ENCODE measurements at regions not wholly inside any gene's neighbourhood (a gene's known extent, or its start where the extent isn't known, plus 50 kb on each side); places are given as distances from the start of the nearest gene placed in this dataset.

DNA sequence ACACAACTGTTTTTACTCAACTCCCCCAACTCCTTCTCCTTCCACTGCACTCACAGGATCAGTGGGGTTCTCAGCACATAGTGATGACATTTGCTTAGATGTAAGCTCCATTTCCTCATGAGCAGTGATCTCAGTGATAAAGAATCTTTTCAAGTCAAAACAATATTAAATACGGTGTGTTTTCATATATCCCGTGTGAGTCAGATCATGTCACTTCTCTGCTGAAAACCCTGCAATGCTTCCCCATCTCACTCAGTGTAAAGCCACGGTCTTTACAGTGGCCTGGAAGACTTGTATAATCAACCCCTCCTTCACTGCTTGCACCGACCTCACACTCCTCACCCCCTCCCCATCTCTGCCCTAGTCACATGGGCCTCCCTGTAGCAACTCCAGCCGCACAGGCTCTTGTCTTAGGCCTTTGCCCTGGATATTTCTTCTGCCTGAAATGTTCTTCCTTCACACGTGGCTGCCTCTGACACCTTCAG is 149.7 kb upstream of the ARHGAP5 start:
- no peak overlapping the region for H3K4me3 ChIP-seq (ENCODE audit: insufficient read depth, low read length)
- H3K79me2 ChIP-seq (ENCODE audit: insufficient read depth, low read length) = no peaks in the 10 kb centered on the region
- no peaks in the 10 kb centered on the region for H4K20me1 ChIP-seq (ENCODE audit: insufficient read depth, low read length)
- no peaks in the 10 kb centered on the region for H3K9me3 ChIP-seq (ENCODE audit: low read depth, low read length)
- H3K27me3 ChIP-seq (ENCODE audit: insufficient read depth, low read length) = no peaks in the 10 kb centered on the region
- peak overlapping the region; percentile 30 for H2AFZ ChIP-seq (ENCODE audit: low read length)
- TF ChIP-seq, protein P1, sequence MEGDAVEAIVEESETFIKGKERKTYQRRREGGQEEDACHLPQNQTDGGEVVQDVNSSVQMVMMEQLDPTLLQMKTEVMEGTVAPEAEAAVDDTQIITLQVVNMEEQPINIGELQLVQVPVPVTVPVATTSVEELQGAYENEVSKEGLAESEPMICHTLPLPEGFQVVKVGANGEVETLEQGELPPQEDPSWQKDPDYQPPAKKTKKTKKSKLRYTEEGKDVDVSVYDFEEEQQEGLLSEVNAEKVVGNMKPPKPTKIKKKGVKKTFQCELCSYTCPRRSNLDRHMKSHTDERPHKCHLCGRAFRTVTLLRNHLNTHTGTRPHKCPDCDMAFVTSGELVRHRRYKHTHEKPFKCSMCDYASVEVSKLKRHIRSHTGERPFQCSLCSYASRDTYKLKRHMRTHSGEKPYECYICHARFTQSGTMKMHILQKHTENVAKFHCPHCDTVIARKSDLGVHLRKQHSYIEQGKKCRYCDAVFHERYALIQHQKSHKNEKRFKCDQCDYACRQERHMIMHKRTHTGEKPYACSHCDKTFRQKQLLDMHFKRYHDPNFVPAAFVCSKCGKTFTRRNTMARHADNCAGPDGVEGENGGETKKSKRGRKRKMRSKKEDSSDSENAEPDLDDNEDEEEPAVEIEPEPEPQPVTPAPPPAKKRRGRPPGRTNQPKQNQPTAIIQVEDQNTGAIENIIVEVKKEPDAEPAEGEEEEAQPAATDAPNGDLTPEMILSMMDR (IDR thresholded peaks at IDR 0.05; ENCODE audit: extremely low read depth, low read depth, low read length) = no peak
- peak overlapping the region; percentile 10 for H3K4me2 ChIP-seq (ENCODE audit: insufficient read depth, low read length)
- peak overlapping the region; percentile 52 for H3K27ac ChIP-seq (ENCODE audit: low read depth, low read length)
- H3K4me1 ChIP-seq (ENCODE audit: insufficient read depth, low read length) = peaks cover 21% of the 10 kb centered on the region
- no peaks in the 10 kb centered on the region for H3K36me3 ChIP-seq (ENCODE audit: insufficient read depth, low read length)
- peak; percentile 88 for DNase-seq (ENCODE audit: insufficient read length, low spot score, missing footprints)

DNA sequence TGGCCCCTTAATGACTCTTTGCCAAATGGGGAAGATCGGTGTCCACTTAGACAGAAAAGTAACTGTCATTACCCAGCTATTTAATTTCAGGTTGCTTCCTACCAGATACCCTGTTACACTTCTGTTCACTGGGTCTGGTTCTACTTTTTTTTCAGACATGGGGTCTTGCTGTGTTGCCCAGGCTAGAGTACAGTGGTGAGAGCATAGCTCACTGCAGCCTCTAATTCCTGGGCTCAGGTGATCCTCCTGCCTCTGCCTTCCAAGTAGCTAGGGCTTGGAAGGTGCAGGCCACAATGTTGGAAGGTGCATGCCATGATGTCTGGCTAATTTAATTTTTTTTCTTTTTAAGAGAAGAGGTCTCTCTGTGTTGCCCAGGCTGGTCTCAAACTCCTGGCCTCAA is 147.0 kb upstream of the ARHGAP5 start:
- TF ChIP-seq, protein P1 (IDR thresholded peaks at IDR 0.05; ENCODE audit: extremely low read depth, low read depth, low read length) = no peak
- no peaks in the 10 kb centered on the region for H3K9me3 ChIP-seq (ENCODE audit: low read depth, low read length)
- no peak overlapping the region for H3K4me2 ChIP-seq (ENCODE audit: insufficient read depth, low read length)
- H3K27ac ChIP-seq (ENCODE audit: low read depth, low read length) = no peak overlapping the region
- no peaks in the 10 kb centered on the region for H3K27me3 ChIP-seq (ENCODE audit: insufficient read depth, low read length)
- H2AFZ ChIP-seq (ENCODE audit: low read length) = no peak overlapping the region
- H3K4me3 ChIP-seq (ENCODE audit: insufficient read depth, low read length) = no peak overlapping the region
- no peaks in the 10 kb centered on the region for H4K20me1 ChIP-seq (ENCODE audit: insufficient read depth, low read length)
- DNase-seq (ENCODE audit: insufficient read length, low spot score, missing footprints) = no peak
- H3K36me3 ChIP-seq (ENCODE audit: insufficient read depth, low read length) = no peaks in the 10 kb centered on the region
- no peaks in the 10 kb centered on the region for H3K79me2 ChIP-seq (ENCODE audit: insufficient read depth, low read length)
- H3K4me1 ChIP-seq (ENCODE audit: insufficient read depth, low read length) = peaks cover 29% of the 10 kb centered on the region

DNA sequence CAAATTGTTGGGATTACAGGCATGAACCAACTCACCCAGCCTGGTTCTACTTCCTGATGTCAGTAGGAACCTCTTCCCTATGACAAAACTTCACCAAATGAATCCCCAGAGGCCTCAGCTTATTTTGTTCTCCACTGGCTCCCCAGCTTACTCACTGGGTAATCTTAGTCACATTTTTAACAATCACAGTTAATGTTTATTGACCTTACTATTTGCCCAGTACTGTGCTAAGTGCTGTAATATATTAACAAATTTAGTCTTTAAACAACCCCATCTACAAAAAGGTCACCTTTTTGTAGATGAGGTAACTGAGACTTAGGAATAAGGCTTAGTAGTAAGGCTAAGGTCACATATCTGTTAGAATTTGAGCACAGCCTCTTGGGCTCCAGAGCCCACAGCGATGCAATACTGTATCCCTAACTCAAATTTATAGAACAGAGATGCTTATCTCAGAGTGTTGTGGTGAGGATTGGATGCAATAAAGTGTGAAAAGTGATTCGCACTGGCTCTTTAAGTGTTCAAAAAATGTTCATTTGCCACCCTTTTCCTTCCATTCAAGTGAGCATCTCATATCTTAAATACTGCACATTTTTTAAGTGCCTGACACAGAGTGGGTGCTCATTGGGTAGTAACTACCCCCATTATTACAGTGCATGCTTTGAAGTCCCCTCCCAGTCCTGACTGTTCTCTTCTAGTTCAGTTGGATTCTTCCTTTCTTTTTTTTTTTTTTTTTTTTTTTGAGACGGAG is 146.4 kb upstream of the ARHGAP5 start:
- Histone ChIP-seq H4K20me1 (ENCODE audit: insufficient read depth, low read length) (no peaks in the 10 kb centered on the region), H3K4me3 (ENCODE audit: insufficient read depth, low read length) (no peak overlapping the region), H2AFZ (ENCODE audit: low read length) (no peak overlapping the region), H3K79me2 (ENCODE audit: insufficient read depth, low read length) (no peaks in the 10 kb centered on the region), H3K27ac (ENCODE audit: low read depth, low read length) (peak overlapping the region; percentile 24), H3K27me3 (ENCODE audit: insufficient read depth, low read length) (no peaks in the 10 kb centered on the region), H3K4me2 (ENCODE audit: insufficient read depth, low read length) (no peak overlapping the region), H3K36me3 (ENCODE audit: insufficient read depth, low read length) (no peaks in the 10 kb centered on the region), H3K9me3 (ENCODE audit: low read depth, low read length) (no peaks in the 10 kb centered on the region), H3K4me1 (ENCODE audit: insufficient read depth, low read length) (peaks cover 30% of the 10 kb centered on the region)
- TF ChIP-seq, protein P1 (IDR thresholded peaks at IDR 0.05; ENCODE audit: extremely low read depth, low read depth, low read length) = no peak
- DNase-seq (ENCODE audit: insufficient read length, low spot score, missing footprints) = peak; percentile 26

DNA sequence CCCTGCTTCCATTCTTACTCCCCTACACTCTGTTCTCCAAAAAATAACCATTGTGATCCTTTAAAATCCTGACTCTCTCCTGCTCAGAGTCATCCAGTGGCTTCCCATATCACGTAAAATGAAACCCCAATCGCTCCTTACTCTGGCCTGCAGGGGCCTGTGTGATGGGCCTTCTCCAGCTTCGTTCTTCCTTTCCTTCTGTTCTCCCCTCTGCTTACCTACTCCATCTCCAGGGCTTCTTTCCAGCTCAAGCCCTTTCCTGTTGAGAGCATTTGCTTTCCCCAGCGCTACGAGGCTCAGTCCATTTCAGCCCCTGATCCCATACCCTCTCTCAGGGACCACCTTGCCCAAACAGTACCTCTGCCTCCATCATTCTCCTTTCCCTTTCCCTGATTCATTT is 144.4 kb upstream of the ARHGAP5 start:
- DNase-seq (ENCODE audit: insufficient read length, low spot score, missing footprints) = no peak
- no peak overlapping the region for H3K27ac ChIP-seq (ENCODE audit: low read depth, low read length)
- H3K9me3 ChIP-seq (ENCODE audit: low read depth, low read length) = no peaks in the 10 kb centered on the region
- H4K20me1 ChIP-seq (ENCODE audit: insufficient read depth, low read length) = no peaks in the 10 kb centered on the region
- H3K4me3 ChIP-seq (ENCODE audit: insufficient read depth, low read length) = no peak overlapping the region
- TF ChIP-seq, protein P1 (IDR thresholded peaks at IDR 0.05; ENCODE audit: extremely low read depth, low read depth, low read length) = no peak
- H3K79me2 ChIP-seq (ENCODE audit: insufficient read depth, low read length) = no peaks in the 10 kb centered on the region
- peaks cover 27% of the 10 kb centered on the region for H3K4me1 ChIP-seq (ENCODE audit: insufficient read depth, low read length)
- H3K36me3 ChIP-seq (ENCODE audit: insufficient read depth, low read length) = no peaks in the 10 kb centered on the region
- H2AFZ ChIP-seq (ENCODE audit: low read length) = no peak overlapping the region
- H3K4me2 ChIP-seq (ENCODE audit: insufficient read depth, low read length) = no peak overlapping the region
- H3K27me3 ChIP-seq (ENCODE audit: insufficient read depth, low read length) = no peaks in the 10 kb centered on the region
